WTC11 (cell line): ENCODE measurements at regions not wholly inside any gene's neighbourhood (a gene's known extent, or its start where the extent isn't known, plus 50 kb on each side); places are given as distances from the start of the nearest gene placed in this dataset.

Experiments used
- ATAC-seq: fragments of 200-7000 bp; cut with Tn5 transposase; 2 replicates; pipeline ENCODE4 v1.10.0; 2021; ENCODE audit warnings: mild to moderate bottlenecking, moderate library complexity
- CTCF ChIA-PET: fragments of 300-600 bp; sonication (Branson Sonifier 250); formaldehyde crosslinking; loops from one replicate; lab custom pipeline; 2021; ENCODE audit warnings: antibody characterized with exemption; lab: Charles Lee
- POLR2A ChIA-PET: fragments of 350-600 bp; sonication (Branson Sonifier 250); formaldehyde crosslinking; loops from one replicate; lab custom pipeline; 2021; ENCODE audit warnings: antibody characterized with exemption; lab: Charles Lee
- DNase-seq: peaks from one replicate; pipeline ENCODE4 v3.0.0; 2021; ENCODE audit warnings: low spot score
- H3K27ac Mint-ChIP-seq: 2 replicates; pipeline ENCODE4 v1.8.0; 2021; ENCODE audit warnings: mixed read lengths
- H3K27me3 Mint-ChIP-seq: 2 replicates; pipeline ENCODE4 v1.8.0; 2021; ENCODE audit warnings: low read depth, mild to moderate bottlenecking, moderate library complexity, mixed read lengths
- H3K36me3 Mint-ChIP-seq: 2 replicates; pipeline ENCODE4 v1.8.0; 2021; ENCODE audit warnings: mixed read lengths
- H3K4me1 Mint-ChIP-seq: 2 replicates; pipeline ENCODE4 v1.8.0; 2022; ENCODE audit warnings: mixed read lengths
- H3K4me3 Mint-ChIP-seq: 2 replicates; pipeline ENCODE4 v1.8.0; 2021; ENCODE audit warnings: mild to moderate bottlenecking, moderate library complexity, mixed read lengths
- H3K9me3 Mint-ChIP-seq: 2 replicates; pipeline ENCODE4 v1.8.0; 2021; ENCODE audit warnings: mixed read lengths
- ARID4B ChIP-seq: sonication (generic); formaldehyde crosslinking; IDR thresholded peaks from 2 replicates; pipeline ENCODE4 v1.8.0; 2023; ENCODE audit warnings: missing genetic modification reagents, mild to moderate bottlenecking, borderline replicate concordance
- ATF1 ChIP-seq: sonication (generic); formaldehyde crosslinking; IDR thresholded peaks from 2 replicates; pipeline ENCODE4 v1.8.1; 2023; ENCODE audit warnings: mild to moderate bottlenecking, moderate library complexity, missing genetic modification reagents
- ATF3 ChIP-seq: sonication (generic); formaldehyde crosslinking; conservative IDR thresholded peaks from 2 replicates; pipeline ENCODE4 v1.8.1; 2022; ENCODE audit warnings: mild to moderate bottlenecking, missing genetic modification reagents
- CREB1 ChIP-seq: sonication (generic); formaldehyde crosslinking; IDR thresholded peaks from 2 replicates; pipeline ENCODE4 v1.8.0; 2023; ENCODE audit warnings: mild to moderate bottlenecking, missing genetic modification reagents
- EMX1 ChIP-seq: fragments of 250-450 bp; sonication (Bioruptor Pico); IDR thresholded peaks from 2 replicates; pipeline ENCODE4 v1.8.0; 2021; ENCODE audit warnings: mild to moderate bottlenecking
- ESRRA ChIP-seq: sonication (generic); formaldehyde crosslinking; IDR thresholded peaks from 2 replicates; pipeline ENCODE4 v1.8.1; 2022; ENCODE audit warnings: mild to moderate bottlenecking, missing genetic modification reagents, borderline replicate concordance
- ETV6 ChIP-seq: sonication (generic); formaldehyde crosslinking; IDR thresholded peaks from 2 replicates; pipeline ENCODE4 v1.8.1; 2022; ENCODE audit warnings: mild to moderate bottlenecking, missing genetic modification reagents
- FOXP1 ChIP-seq: sonication (generic); formaldehyde crosslinking; IDR thresholded peaks from 2 replicates; pipeline ENCODE4 v1.8.0; 2022; ENCODE audit warnings: missing genetic modification reagents, mild to moderate bottlenecking, moderate library complexity, borderline replicate concordance
- GTF2I ChIP-seq: fragments of 250-450 bp; sonication (Bioruptor Pico); conservative IDR thresholded peaks from 2 replicates; pipeline ENCODE4 v1.4.0; 2021; ENCODE audit warnings: mild to moderate bottlenecking
- IRF2 ChIP-seq: sonication (generic); formaldehyde crosslinking; IDR thresholded peaks from 2 replicates; pipeline ENCODE4 v1.8.0; 2022; ENCODE audit warnings: low read depth, missing genetic modification reagents, borderline replicate concordance
- JAZF1 ChIP-seq: fragments of 250-450 bp; sonication (Bioruptor Pico); IDR thresholded peaks from 2 replicates; pipeline ENCODE4 v1.9.0; 2021; ENCODE audit warnings: moderate library complexity, mild to moderate bottlenecking, inconsistent platforms
- JUN ChIP-seq: sonication (generic); formaldehyde crosslinking; IDR thresholded peaks from 2 replicates; pipeline ENCODE4 v1.8.0; 2023; ENCODE audit warnings: mild to moderate bottlenecking, missing genetic modification reagents
- KAT7 ChIP-seq: sonication (generic); formaldehyde crosslinking; IDR thresholded peaks from 2 replicates; pipeline ENCODE4 v1.8.1; 2023; ENCODE audit warnings: missing genetic modification reagents, mild to moderate bottlenecking, borderline replicate concordance
- MLX ChIP-seq: sonication (generic); formaldehyde crosslinking; IDR thresholded peaks from 2 replicates; pipeline ENCODE4 v1.8.1; 2023; ENCODE audit warnings: mild to moderate bottlenecking, missing genetic modification reagents, moderate library complexity
- NFE2L1 ChIP-seq: sonication (generic); formaldehyde crosslinking; IDR thresholded peaks from 2 replicates; pipeline ENCODE4 v1.8.1; 2023; ENCODE audit warnings: missing genetic modification reagents
- PREB ChIP-seq: sonication (generic); formaldehyde crosslinking; IDR thresholded peaks from 2 replicates; pipeline ENCODE4 v1.8.1; 2022; ENCODE audit warnings: mild to moderate bottlenecking, missing genetic modification reagents, moderate library complexity, borderline replicate concordance
- RORB ChIP-seq: fragments of 250-450 bp; sonication (Bioruptor Pico); IDR thresholded peaks from 2 replicates; pipeline ENCODE4 v1.9.0; 2021; ENCODE audit warnings: mild to moderate bottlenecking
- SP1 ChIP-seq: sonication (generic); formaldehyde crosslinking; conservative IDR thresholded peaks from 2 replicates; pipeline ENCODE4 v1.8.1; 2022; ENCODE audit warnings: missing genetic modification reagents
- USF1 ChIP-seq: sonication (generic); formaldehyde crosslinking; IDR thresholded peaks from 2 replicates; pipeline ENCODE4 v1.8.0; 2022; ENCODE audit warnings: mild to moderate bottlenecking, missing genetic modification reagents
- ZBTB21 ChIP-seq: sonication (generic); formaldehyde crosslinking; IDR thresholded peaks from 2 replicates; pipeline ENCODE4 v1.8.1; 2023; ENCODE audit warnings: mild to moderate bottlenecking, missing genetic modification reagents, borderline replicate concordance
- ZBTB43 ChIP-seq: sonication (generic); formaldehyde crosslinking; IDR thresholded peaks from 2 replicates; pipeline ENCODE4 v1.8.1; 2023; ENCODE audit warnings: mild to moderate bottlenecking, missing genetic modification reagents
- ZNF219 ChIP-seq: sonication (generic); formaldehyde crosslinking; IDR thresholded peaks from 2 replicates; pipeline ENCODE4 v1.8.0; 2023; ENCODE audit warnings: missing genetic modification reagents, mild to moderate bottlenecking, borderline replicate concordance
- ZNF263 ChIP-seq: sonication (generic); formaldehyde crosslinking; IDR thresholded peaks from 2 replicates; pipeline ENCODE4 v1.8.1; 2022; ENCODE audit warnings: low read depth, mild to moderate bottlenecking, moderate library complexity, missing genetic modification reagents
- ZNF281 ChIP-seq: sonication (generic); formaldehyde crosslinking; IDR thresholded peaks from 2 replicates; pipeline ENCODE4 v1.8.0; 2023; ENCODE audit warnings: mild to moderate bottlenecking, missing genetic modification reagents
- ZNF671 ChIP-seq: fragments of 250-450 bp; sonication (Bioruptor Pico); IDR thresholded peaks from 2 replicates; pipeline ENCODE4 v1.8.0; 2021; ENCODE audit warnings: mild to moderate bottlenecking

- DNase-seq (no peak), ATAC-seq (no peak)
- ChIA-PET POLR2A (no interaction called here), CTCF (no interaction called here)
- no peaks in the 10 kb centered on the region for H3K36me3 Mint-ChIP-seq
- no peak overlapping the region for H3K27ac Mint-ChIP-seq
- H3K4me1 Mint-ChIP-seq, result peaks cover 2% of the 10 kb centered on the region; the same call in 1 of the 2 replicates
- no peak overlapping the region for H3K4me3 Mint-ChIP-seq
- peaks cover under 1% of the 10 kb centered on the region; the same call in 1 of the 2 replicates for H3K27me3 Mint-ChIP-seq
- H3K9me3 Mint-ChIP-seq, result peaks cover 6% of the 10 kb centered on the region
- TF ChIP-seq CREB1 (CRISPR knock-in tag) (no peak), ZBTB43 (CRISPR knock-in tag) (no peak), ZNF219 (CRISPR knock-in tag) (no peak), NFE2L1 (CRISPR knock-in tag) (no peak), USF1 (no peak), ZBTB21 (CRISPR knock-in tag) (no peak), ATF3 (CRISPR knock-in tag) (no peak), KAT7 (CRISPR knock-in tag) (no peak), SP1 (CRISPR knock-in tag) (no peak), JUN (CRISPR knock-in tag) (no peak), EMX1 (CRISPR knock-in tag) (no peak), ATF1 (no peak), JAZF1 (CRISPR knock-in tag) (no peak), MLX (CRISPR knock-in tag) (no peak), ESRRA (CRISPR knock-in tag) (no peak), ZNF263 (CRISPR knock-in tag) (no peak), GTF2I (CRISPR knock-in tag) (no peak), FOXP1 (CRISPR knock-in tag) (no peak), ETV6 (CRISPR knock-in tag) (no peak)
These were observed 740.7 kb upstream of the SLIT2 start for GRCh38 chr4:19510993-19511392.

GRCh38 chr4:19508442-19508841, 743.3 kb upstream of the SLIT2 start:
- no peaks in the 10 kb centered on the region for H3K27me3 Mint-ChIP-seq
- H3K9me3 Mint-ChIP-seq, result no peaks in the 10 kb centered on the region
- ChIA-PET CTCF (no interaction called here), POLR2A (no interaction called here)
- ATAC-seq (no peak), DNase-seq (no peak)
- peaks cover 2% of the 10 kb centered on the region; the same call in 1 of the 2 replicates for H3K4me1 Mint-ChIP-seq
- H3K36me3 Mint-ChIP-seq, result no peaks in the 10 kb centered on the region
- H3K4me3 Mint-ChIP-seq, result no peak overlapping the region
- no peak overlapping the region for H3K27ac Mint-ChIP-seq
- TF ChIP-seq JUN (CRISPR knock-in tag) (no peak), ZNF671 (CRISPR knock-in tag) (no peak), ATF3 (CRISPR knock-in tag) (no peak), PREB (CRISPR knock-in tag) (no peak), ZNF281 (no peak), RORB (CRISPR knock-in tag) (no peak), ARID4B (CRISPR knock-in tag) (no peak), IRF2 (no peak)
